ENCODE measurements at regions not wholly inside any gene's neighbourhood (a gene's known extent, or its start where the extent isn't known, plus 50 kb on each side); places are given as distances from the start of the nearest gene placed in this dataset.
"Not testable (repeated sequence)": the region's sequence is repeated elsewhere in the genome, so short reads cannot be mapped to it uniquely, and the experiment has no call there.

DNA sequence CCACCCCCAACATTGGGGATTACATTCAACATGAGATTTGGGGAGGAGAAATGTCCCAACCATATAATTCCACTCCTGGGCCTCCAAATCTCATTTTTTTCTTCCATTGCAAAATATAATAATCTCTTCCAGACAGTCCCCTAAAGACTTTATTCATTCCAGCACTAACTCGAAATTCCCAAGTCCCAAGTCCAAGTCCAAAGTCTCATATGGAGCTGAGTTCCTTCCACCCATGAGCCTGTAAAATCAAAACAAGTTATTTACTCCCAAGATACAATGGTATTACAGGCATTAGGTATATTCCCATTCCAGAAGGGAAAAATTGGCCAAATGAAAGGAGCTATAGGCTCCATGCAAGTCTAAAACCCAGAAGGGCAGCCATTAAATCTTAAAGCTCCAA lies 56.7 kb downstream of the P2RY1 start:
- DNase-seq, result no peak

GRCh38 chr3:152892446-152892845 lies 57.5 kb downstream of the P2RY1 start:
- DNase-seq, result no peak

DNA sequence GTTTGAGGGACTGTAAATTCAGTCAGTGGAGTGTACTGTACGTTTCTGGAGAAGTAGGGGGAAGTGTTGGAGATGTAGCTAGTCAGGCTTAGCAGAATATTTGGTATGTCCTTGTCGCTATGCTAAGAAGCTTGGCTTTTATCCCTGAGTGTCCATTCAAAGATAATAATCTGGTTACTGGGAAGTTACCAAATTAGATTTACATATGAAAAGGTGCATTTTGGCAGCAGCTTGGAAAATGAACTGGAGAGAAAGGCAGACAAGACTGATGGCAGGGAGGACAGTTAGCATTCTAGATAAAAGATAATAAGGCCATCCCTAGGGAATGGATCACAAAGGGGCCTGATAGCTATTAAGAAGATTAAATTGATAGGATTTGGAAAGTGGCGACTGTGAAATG lies 58.7 kb downstream of the P2RY1 start:
- DNase-seq, result no peak

DNA sequence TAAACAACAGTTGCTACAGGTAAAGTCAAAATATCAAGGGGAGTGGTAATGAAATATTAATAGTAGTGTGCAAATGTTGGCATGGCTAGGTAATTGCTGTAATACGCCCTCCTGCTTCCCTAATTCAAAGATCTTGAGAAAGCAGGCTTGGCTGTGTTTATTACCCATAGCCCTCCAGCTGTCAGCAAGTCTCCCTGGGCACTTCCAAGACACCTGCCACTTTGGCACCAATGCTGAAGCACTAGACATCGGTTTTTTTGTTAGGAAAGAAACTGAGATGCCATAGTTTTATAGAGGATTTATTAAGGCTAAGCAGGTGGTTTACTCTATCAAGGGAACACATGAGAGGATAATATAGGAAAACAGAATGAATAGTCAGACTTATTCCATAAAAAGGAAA lies 64.4 kb downstream of the P2RY1 start:
- DNase-seq, result no peak

- DNase-seq, result no peak
Observed at GRCh38 chr3:152902141-152902669, 67.3 kb downstream of the P2RY1 start.

DNA sequence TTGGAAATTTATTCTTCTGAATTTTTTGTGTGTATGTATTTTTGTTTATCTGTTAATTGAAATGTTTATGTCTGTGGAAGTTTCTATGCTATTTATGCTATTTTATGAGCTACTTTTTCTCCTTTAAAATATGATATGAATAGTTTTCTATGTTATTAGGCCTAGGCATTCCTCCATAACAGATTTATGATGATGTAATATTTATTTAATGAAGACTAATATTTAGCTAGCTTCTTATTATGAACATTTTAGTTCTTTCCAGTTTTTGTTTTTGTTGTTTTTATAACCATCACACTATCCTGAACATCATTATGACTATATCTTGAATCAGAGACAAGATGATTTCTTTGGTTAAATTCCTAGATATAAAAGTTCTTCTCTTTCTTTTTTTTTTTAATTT lies 70.7 kb downstream of the P2RY1 start:
- DNase-seq, result no peak

DNA sequence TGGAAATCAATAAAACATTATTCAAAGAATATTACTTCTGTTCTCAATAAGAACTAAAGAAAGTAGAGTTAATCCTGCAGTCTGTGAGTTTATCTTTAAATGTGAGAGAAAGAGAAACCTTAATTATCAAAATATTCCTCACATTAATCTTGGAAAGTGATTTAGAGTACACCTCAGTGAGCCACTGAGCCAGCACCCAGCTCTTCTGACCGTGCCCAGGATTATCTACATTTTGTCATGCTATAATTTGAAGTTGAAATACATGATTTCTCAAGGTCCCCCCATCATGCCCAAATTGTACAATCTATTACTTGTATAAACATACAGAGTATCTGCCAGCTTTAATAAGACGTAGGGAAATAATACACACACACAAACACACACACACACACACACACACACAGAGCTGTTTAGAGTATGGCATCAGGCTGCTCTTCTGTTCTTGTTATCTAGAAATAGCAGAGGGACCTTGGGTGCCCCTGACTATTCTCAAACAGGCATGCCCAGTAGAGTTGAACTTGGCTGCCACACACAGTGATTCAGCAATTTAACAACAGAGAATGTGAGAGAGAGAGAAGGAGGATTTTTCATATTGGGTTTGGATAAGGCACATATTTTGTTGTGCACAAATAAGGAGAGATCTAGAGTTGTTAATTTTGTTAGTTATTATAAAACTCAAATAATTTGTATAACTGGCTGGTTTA lies 74.4 kb downstream of the P2RY1 start:
- DNase-seq, result no peak

DNA sequence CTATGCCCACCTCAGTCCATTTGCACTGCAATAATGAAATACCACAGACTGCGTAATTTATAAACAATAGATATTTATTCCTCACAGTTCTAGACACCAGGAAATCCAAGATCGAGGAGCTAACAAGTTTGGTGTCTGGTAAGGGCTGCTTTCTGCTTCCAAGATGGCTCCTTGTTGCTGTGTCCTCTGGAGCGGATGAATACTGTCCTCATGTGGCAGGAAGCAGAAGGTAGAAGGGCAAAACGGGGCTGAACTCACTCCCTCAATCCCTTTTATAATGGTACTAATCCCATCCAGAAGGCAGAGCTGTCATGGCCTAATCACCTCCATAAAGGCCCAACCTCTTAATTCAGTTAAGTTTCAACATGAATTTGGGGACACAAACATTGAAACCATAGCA lies 75.3 kb downstream of the P2RY1 start:
- no peak for DNase-seq

DNA sequence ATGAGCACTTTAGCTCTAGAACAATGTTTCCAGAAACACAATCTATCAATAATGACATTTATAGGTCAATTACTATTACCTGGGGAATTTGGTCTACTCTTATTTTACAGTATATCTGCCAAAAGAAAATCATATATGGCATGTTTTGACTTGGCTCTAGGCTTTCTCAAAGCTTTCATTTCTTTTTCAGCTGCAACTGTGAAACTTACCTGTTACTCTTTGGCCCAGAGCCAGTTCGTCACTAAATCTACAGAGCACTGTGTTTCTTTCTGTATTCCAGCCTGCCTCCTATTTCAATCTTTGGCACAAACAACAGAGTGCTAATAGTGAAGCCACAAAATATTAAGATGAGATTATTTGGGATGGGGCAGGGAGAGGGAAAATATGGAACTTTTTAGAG lies 76.0 kb downstream of the P2RY1 start:
- no peak for DNase-seq

DNA sequence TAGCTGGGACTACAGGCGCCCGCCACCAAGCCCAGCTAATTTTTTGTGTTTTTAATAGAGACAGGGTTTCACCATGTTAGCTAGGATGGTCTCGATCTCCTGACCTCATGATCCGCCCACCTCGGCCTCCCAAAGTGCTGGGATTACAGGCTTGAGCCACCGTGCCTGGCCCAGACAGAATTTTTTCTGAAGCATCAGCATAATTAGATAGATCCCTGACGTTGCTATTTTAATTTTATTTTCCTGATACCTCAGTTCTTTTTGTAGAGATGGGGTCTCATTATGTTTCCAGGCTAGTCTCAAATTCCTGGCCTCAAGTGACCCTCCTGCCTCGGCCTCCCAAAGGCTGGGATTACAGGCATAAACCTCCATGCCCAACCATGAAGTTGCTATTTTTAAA lies 79.8 kb downstream of the P2RY1 start:
- not testable (repeated sequence) for DNase-seq

DNA sequence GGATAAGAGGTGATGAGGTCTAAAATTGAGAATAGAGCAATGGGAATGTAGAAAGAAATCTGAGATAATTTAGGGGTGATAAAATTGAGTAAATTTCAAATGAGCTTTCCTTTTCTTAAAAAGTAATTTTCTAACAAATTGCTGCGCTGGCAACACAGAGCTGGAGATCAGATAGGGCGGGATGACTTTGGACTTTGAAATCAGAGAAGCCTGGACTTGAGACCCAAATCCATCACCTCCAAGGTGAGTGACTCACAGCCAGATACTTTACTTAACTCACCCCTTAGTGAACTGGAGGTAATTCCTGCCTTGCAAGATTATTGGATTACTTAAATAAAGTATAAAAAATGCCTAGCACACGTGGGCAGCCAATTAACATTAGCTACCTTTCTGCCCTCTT lies 80.8 kb downstream of the P2RY1 start:
- no peak for DNase-seq

- DNase-seq, result no peak
Observed at GRCh38 chr3:152916753-152917279, 81.9 kb downstream of the P2RY1 start.

GRCh38 chr3:152921351-152921750 lies 86.4 kb downstream of the P2RY1 start:
- no peak for DNase-seq

DNA sequence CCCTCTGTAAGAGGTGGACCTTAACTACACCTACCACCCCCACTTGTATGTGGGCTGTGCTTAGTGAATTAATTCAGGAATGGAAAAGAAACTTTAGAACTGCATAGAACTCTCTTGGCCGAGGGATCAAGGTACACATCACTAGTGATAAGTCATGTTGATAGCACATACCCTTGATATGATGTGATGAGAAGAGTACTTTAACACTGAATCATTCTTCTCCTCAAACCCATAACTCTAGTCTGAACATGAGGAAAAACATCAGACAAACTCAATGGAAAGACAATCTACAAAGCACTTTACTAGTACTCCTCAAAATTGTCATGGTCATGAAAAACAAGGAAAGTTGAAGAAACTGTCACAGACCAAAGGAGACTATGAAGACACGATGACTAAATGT lies 87.6 kb downstream of the P2RY1 start:
- no peak for DNase-seq

DNA sequence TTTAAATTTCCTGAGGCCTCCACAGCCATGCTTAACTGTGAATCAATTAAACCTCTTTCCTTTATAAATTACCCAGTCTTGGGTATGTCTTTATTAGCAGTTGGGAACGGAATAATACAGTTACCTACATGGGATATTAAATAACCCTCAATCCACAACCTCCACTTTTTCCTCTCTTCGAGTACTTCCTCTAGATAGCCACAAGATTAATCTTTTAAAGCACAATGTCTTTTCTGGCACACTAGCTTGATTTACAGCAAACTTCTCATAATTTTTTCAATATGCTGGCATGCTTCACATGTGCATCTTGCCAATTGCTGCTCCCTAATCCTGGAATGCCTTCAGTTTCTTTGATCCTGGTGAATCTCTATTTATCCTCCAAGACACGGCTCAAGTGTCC lies 92.2 kb downstream of the P2RY1 start:
- no peak for DNase-seq

DNA sequence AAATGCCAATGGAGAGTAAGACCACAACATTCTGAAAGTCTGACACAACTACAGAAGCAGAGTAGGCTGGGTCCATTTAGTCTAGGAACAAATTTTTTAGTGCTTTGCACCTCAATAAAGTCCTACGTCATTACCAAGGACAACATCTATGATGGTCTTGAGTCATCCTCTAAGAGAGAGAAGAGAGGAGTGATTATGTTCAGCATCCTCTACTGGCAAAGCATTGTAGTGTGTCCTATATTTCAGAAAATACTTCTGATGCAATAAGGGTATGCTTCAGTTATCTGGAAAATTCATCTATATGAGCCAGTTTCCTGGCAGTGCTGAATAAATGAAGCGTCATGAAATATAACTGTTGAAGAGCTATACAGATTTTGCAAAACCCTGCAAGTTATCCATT lies 95.6 kb downstream of the P2RY1 start:
- no peak for DNase-seq

DNA sequence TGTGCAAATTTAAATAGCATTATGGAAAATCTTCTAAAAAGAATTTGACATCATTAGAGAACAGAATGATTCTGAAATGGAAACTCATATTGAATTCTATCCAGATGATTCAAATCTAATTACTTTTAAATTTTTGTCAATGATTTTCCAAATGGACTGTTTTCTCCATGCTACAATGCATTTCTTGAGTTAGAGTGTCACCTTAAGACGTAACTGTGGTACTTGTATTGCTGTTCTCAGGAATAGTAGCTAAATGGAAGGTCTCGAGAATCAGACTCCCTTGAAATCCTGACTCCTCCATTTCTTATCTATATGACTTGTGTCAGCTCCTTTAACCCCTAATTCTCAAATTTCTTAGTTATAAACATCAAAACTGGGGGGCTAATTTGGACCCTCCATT lies 102.3 kb downstream of the P2RY1 start:
- DNase-seq, result no peak

GRCh38 chr3:152938974-152939636 lies 104.2 kb downstream of the P2RY1 start:
- no peak for DNase-seq

DNA sequence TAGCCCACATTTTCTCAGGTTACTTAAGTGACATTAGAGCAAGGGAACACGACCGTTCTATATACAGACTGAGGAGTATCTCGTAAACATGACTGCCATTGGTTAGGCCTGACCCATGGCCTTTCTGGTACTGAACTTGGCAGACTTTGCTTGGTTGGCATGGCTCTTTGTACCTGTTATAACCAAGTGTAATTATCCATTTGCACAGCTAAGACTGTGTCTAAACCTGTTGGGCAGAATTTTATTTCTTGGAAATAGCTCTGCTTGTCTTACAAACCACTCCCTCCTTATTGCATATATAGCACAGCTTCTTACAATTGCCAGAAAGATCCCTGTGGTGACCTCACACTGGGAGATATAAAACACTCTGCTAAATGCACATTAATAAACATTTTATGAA lies 106.9 kb downstream of the P2RY1 start:
- DNase-seq, result no peak

DNA sequence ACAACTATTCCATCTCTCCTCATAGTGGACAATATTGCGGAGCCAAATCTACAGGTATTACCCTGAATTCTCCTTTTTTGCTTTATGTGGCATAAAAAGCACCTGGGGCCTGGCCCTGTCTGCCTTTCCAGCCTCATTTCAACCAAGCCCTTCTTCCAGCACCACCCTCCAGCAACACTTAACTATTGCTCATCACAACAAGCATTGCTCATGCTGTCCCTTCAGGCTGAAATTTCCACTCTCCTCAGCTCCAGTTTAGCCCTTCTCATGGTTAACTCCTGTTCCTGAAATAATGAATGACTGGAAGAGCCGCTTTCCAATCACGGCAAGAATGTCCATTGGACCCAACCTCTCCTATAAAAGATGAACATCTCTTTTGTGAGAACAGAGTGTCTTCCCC lies 107.4 kb downstream of the P2RY1 start:
- DNase-seq, result no peak

DNA sequence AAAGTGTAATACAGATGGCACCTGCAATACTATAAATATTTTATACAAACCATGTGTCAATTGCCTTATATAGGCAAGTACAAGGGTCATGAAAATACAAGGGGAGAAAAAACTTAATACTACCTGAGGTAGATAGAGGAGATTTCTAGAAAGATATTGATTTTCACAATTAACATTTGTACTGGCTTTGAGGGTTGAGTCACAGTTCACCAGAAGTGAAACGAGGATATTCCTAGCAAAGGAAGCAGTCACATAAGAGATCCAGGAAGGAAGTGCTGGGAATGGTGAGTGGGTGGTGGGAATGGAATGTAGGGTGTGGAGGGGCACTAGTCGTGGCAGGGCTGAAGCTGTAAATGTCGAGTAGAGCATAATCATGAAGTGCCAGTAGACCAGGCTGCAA lies 108.7 kb downstream of the P2RY1 start:
- DNase-seq, result no peak

DNA sequence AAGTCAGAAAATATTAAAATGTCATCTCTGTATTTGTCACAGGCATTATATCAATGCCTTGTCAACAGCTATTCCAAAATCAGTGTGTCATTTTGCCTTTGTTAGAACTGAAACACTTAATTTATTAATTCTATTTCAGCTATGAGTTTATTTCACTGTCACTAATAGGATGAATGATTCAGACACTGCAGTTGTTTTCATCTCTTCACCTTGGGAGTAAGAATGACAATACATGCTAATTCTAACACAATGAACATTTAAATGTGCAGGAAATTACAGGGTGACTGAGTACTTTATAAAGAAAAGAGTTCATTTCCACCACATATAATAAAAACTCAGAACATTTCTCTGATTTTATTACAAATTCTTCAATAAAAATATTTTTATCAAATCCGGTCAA lies 109.7 kb downstream of the P2RY1 start:
- no peak for DNase-seq

GRCh38 chr3:152945556-152945955 lies 110.6 kb downstream of the P2RY1 start:
- DNase-seq, result no peak
